ENCODE measurements at regions not wholly inside any gene's neighbourhood (a gene's known extent, or its start where the extent isn't known, plus 50 kb on each side); places are given as distances from the start of the nearest gene placed in this dataset.
A peak's percentile ranks its signal among the peaks of the same experiment; 100 is the strongest.
"Not testable (repeated sequence)": the region's sequence is repeated elsewhere in the genome, so short reads cannot be mapped to it uniquely, and the experiment has no call there.

GRCh38 chr7:142461437-142461836, 203.6 kb upstream of the PRSS58 start:
- peak; percentile 96 for DNase-seq

GRCh38 chr7:142460402-142461117, 202.7 kb upstream of the PRSS58 start:
- DNase-seq = peak; percentile 58

- peak; percentile 84 for DNase-seq
Observed at GRCh38 chr7:142459551-142459963, 201.7 kb upstream of the PRSS58 start.

- DNase-seq = no peak
Observed at GRCh38 chr7:142457146-142457703, 199.4 kb upstream of the PRSS58 start.

- DNase-seq = peak; percentile 14
Observed at GRCh38 chr7:142455392-142455791, 197.5 kb upstream of the PRSS58 start.

GRCh38 chr7:142454862-142455261, 197.0 kb upstream of the PRSS58 start:
- no peak for DNase-seq

- DNase-seq = no peak
Observed at GRCh38 chr7:142452791-142453190, 194.9 kb upstream of the PRSS58 start.

- DNase-seq = no peak
Observed at GRCh38 chr7:142451817-142452216, 194.0 kb upstream of the PRSS58 start.

- no peak for DNase-seq
Observed at GRCh38 chr7:142451296-142451695, 193.4 kb upstream of the PRSS58 start.

GRCh38 chr7:142450695-142451094, 192.8 kb upstream of the PRSS58 start:
- no peak for DNase-seq

- DNase-seq = no peak
Observed at GRCh38 chr7:142450206-142450605, 192.3 kb upstream of the PRSS58 start.

GRCh38 chr7:142448857-142449256, 191.0 kb upstream of the PRSS58 start:
- DNase-seq = not testable (repeated sequence)

GRCh38 chr7:142447762-142448161, 189.9 kb upstream of the PRSS58 start:
- no peak for DNase-seq

- DNase-seq = no peak
Observed at GRCh38 chr7:142445019-142445686, 187.3 kb upstream of the PRSS58 start.

GRCh38 chr7:142443216-142444010, 185.6 kb upstream of the PRSS58 start:
- no peak for DNase-seq

- no peak for DNase-seq
Observed at GRCh38 chr7:142442396-142442795, 184.5 kb upstream of the PRSS58 start.

GRCh38 chr7:142440906-142441411, 183.1 kb upstream of the PRSS58 start:
- DNase-seq = no peak

GRCh38 chr7:142440219-142440905, 182.5 kb upstream of the PRSS58 start:
- DNase-seq = peak; percentile 93

- no peak for DNase-seq
Observed at GRCh38 chr7:142439739-142440138, 181.9 kb upstream of the PRSS58 start.

GRCh38 chr7:142438923-142439515, 181.2 kb upstream of the PRSS58 start:
- DNase-seq = no peak

- DNase-seq = peak; percentile 32
Observed at GRCh38 chr7:142438235-142438922, 180.5 kb upstream of the PRSS58 start.
